SK-N-SH (cell line): ENCODE measurements at regions not wholly inside any gene's neighbourhood (a gene's known extent, or its start where the extent isn't known, plus 50 kb on each side); places are given as distances from the start of the nearest gene placed in this dataset.

Source experiments
- CTCF ChIA-PET: fragments of 300-600, 350-600 bp; formaldehyde crosslinking; extraction: SDS; loops from one replicate; lab custom pipeline; 2021; lab: Yijun Ruan, JAX
- POLR2A ChIA-PET: fragments of 350-600 bp; sonication (Branson Sonifier 250); formaldehyde crosslinking; extraction: SDS; loops from one replicate; lab custom pipeline; 2020; ENCODE audit warnings: antibody characterized with exemption, inconsistent platforms; lab: Yijun Ruan, JAX
- DNase-seq: peaks from one replicate; pipeline ENCODE4 v3.0.0; 2012
- H2AFZ ChIP-seq: fragments of 200-600 bp; sonication (generic); 2 replicates; pipeline ENCODE4 v1.8.1; 2016; ENCODE audit warnings: antibody characterized with exemption, mild to moderate bottlenecking, low read depth
- H3F3A ChIP-seq: fragments of 200-600 bp; sonication (generic); replicated peaks from 2 replicates; pipeline ENCODE3; 2016; ENCODE audit warnings: antibody characterized with exemption, mild to moderate bottlenecking; ENCODE audit not compliant: insufficient read depth
- H3K27ac ChIP-seq, 2 experiments: fragments of 200-500 bp in 1 of 2; fragments of 200-600 bp in 1 of 2; sonication (Bioruptor generic) in 1 of 2; sonication (generic), shearing (Covaris generic) in 1 of 2; 2 replicates each; pipeline versions ENCODE4 v1.5.1 to v1.6.1; 2014 to 2016; ENCODE audit warnings: low read depth in 2 of 2, inconsistent platforms in 1 of 2, low read length in 1 of 2, mild to moderate bottlenecking in 1 of 2, mixed read lengths in 1 of 2
- H3K27me3 ChIP-seq: fragments of 200-600 bp; sonication (generic), shearing (Covaris generic); 2 replicates; pipeline ENCODE4 v1.6.1; 2016; ENCODE audit warnings: mixed run types; ENCODE audit not compliant: insufficient read depth
- H3K36me3 ChIP-seq, 2 experiments: fragments of 200-500 bp in 1 of 2; fragments of 200-600 bp in 1 of 2; sonication (Bioruptor generic) in 1 of 2; sonication (generic) in 1 of 2; replicated peaks in 1 of 2; 2 replicates each; pipeline versions ENCODE3 to v1.5.1; 2014 to 2016; ENCODE audit warnings: low read length in 1 of 2, mild to moderate bottlenecking in 1 of 2; ENCODE audit not compliant: insufficient read depth in 2 of 2, control insufficient read depth in 1 of 2
- H3K4me1 ChIP-seq, 2 experiments: fragments of 200-500 bp in 1 of 2; fragments of 200-600 bp in 1 of 2; sonication (Bioruptor generic) in 1 of 2; sonication (generic), shearing (Covaris generic) in 1 of 2; 2 replicates each; pipeline versions ENCODE4 v1.5.1 to v1.6.1; 2014 to 2016; ENCODE audit warnings: low read depth in 1 of 2, low read length in 1 of 2, mixed run types in 1 of 2; ENCODE audit not compliant: insufficient read depth in 2 of 2, control insufficient read depth in 1 of 2
- H3K4me2 ChIP-seq: fragments of 200-600 bp; sonication (generic), shearing (Covaris generic); 2 replicates; pipeline ENCODE4 v1.6.1; 2017; ENCODE audit warnings: mixed run types
- H3K4me3 ChIP-seq, 2 experiments: fragments of 200-500 bp in 1 of 2; fragments of 200-600 bp in 1 of 2; sonication (Bioruptor generic) in 1 of 2; sonication (generic), shearing (Covaris generic) in 1 of 2; 2 replicates each; pipeline versions ENCODE4 v1.5.1 to v1.8.1; 2014 to 2016; ENCODE audit warnings: low read depth in 2 of 2, inconsistent platforms in 1 of 2, low read length in 1 of 2, mild to moderate bottlenecking in 1 of 2, mixed read lengths in 1 of 2, moderate library complexity in 1 of 2
- H3K79me2 ChIP-seq: fragments of 200-600 bp; sonication (generic); 2 replicates; pipeline ENCODE4 v1.8.1; 2017; ENCODE audit warnings: mild to moderate bottlenecking; ENCODE audit not compliant: insufficient read depth
- H3K9ac ChIP-seq: fragments of 200-600 bp; sonication (generic); 2 replicates; pipeline ENCODE4 v1.6.1; 2017; ENCODE audit warnings: mixed run types
- H3K9me2 ChIP-seq: fragments of 200-600 bp; sonication (generic); 2 replicates; pipeline ENCODE4 v1.6.1; 2017; ENCODE audit warnings: mixed run types
- H3K9me3 ChIP-seq: fragments of 200-600 bp; sonication (generic); 2 replicates; pipeline ENCODE4 v1.6.1; 2017; ENCODE audit warnings: mixed run types, mild to moderate bottlenecking, moderate library complexity
- H4K20me1 ChIP-seq: fragments of 200-600 bp; sonication (generic); 2 replicates; pipeline ENCODE4 v1.6.1; 2017; ENCODE audit warnings: mild to moderate bottlenecking, mixed run types; ENCODE audit not compliant: insufficient read depth
- CHD2 ChIP-seq: fragments of 150-350 bp; IDR thresholded peaks from 2 replicates; pipeline ENCODE4 v1.6.1; 2018; ENCODE audit warnings: low read length; ENCODE audit not compliant: partially characterized antibody
- CTCF ChIP-seq: fragments of 200-600 bp; sonication (generic); IDR thresholded peaks from 2 replicates; pipeline ENCODE4 v1.6.1; 2017; ENCODE audit warnings: antibody characterized with exemption, mild to moderate bottlenecking, moderate library complexity
- ELF1 ChIP-seq: IDR thresholded peaks from 2 replicates; pipeline ENCODE4 v1.4.0; 2012
- FOSL2 ChIP-seq: IDR thresholded peaks from 2 replicates; pipeline ENCODE4 v1.4.0; 2012; ENCODE audit warnings: low read depth, mild to moderate bottlenecking, moderate library complexity, borderline replicate concordance
- GABPA ChIP-seq: IDR thresholded peaks from 2 replicates; pipeline ENCODE4 v1.4.0; 2012; ENCODE audit warnings: low read depth, mild to moderate bottlenecking
- JUND ChIP-seq: IDR thresholded peaks from 2 replicates; pipeline ENCODE4 v1.4.0; 2012
- MAX ChIP-seq: IDR thresholded peaks from 2 replicates; pipeline ENCODE4 v1.4.0; 2012; ENCODE audit warnings: low read depth
- MEF2A ChIP-seq: IDR thresholded peaks from 2 replicates; pipeline ENCODE4 v1.4.0; 2012; ENCODE audit warnings: low read depth, borderline replicate concordance
- MXI1 ChIP-seq: IDR thresholded peaks from 2 replicates; pipeline ENCODE4 v1.6.1; 2012; ENCODE audit warnings: mild to moderate bottlenecking, low read depth, low read length, improper control_type of control experiment
- NFIC ChIP-seq: IDR thresholded peaks from 2 replicates; pipeline ENCODE4 v1.4.0; 2012; ENCODE audit warnings: borderline replicate concordance
- NRF1 ChIP-seq: IDR thresholded peaks from 2 replicates; pipeline ENCODE4 v1.6.1; 2012; ENCODE audit warnings: low read depth, mild to moderate bottlenecking, low read length
- POLR2AphosphoS5 ChIP-seq: IDR thresholded peaks from 2 replicates; pipeline ENCODE4 v1.6.1; 2012; ENCODE audit warnings: low read depth, low read length
- RAD21 ChIP-seq: IDR thresholded peaks from 2 replicates; pipeline ENCODE4 v1.6.1; 2012; ENCODE audit warnings: mild to moderate bottlenecking, low read length
- RCOR1 ChIP-seq: fragments of 150-350 bp; IDR thresholded peaks from 2 replicates; pipeline ENCODE4 v1.6.1; 2017; ENCODE audit warnings: antibody characterized with exemption, low read length
- SIN3A ChIP-seq: IDR thresholded peaks from 2 replicates; pipeline ENCODE4 v1.6.1; 2012; ENCODE audit warnings: low read depth, mild to moderate bottlenecking, low read length, moderate library complexity, borderline replicate concordance
- SMC3 ChIP-seq: IDR thresholded peaks from 2 replicates; pipeline ENCODE4 v1.6.1; 2012; ENCODE audit warnings: low read depth, low read length, improper control_type of control experiment
- TEAD4 ChIP-seq: IDR thresholded peaks from 2 replicates; pipeline ENCODE4 v1.4.0; 2012; ENCODE audit warnings: mild to moderate bottlenecking, borderline replicate concordance; ENCODE audit not compliant: insufficient read depth
- YY1 ChIP-seq: IDR thresholded peaks from 2 replicates; pipeline ENCODE4 v1.4.0; 2012; ENCODE audit warnings: low read depth, mild to moderate bottlenecking
- ZBTB33 ChIP-seq: IDR thresholded peaks from 2 replicates; pipeline ENCODE4 v1.4.0; 2012; ENCODE audit warnings: low read depth, borderline replicate concordance
- WGBS: methylation state at CpG from one replicate; pipeline ENCODE4 v1.1.6; 2017; ENCODE audit warnings: low lambda C conversion rate; 5-methylcytosine and 5-hydroxymethylcytosine counted together

- TF ChIP-seq MEF2A = no peak
- no peak for TF ChIP-seq SMC3
- TF ChIP-seq ZBTB33 = no peak
- no peak for TF ChIP-seq CHD2
- TF ChIP-seq ELF1 = no peak
- TF ChIP-seq JUND = no peak
- TF ChIP-seq NFIC = no peak
- no peak for TF ChIP-seq TEAD4
- no peak for TF ChIP-seq CTCF
- TF ChIP-seq MAX = no peak; the same call in 1 of the 2 replicates
- no peak for TF ChIP-seq YY1
- no peak for TF ChIP-seq MXI1
- TF ChIP-seq NRF1 = no peak
- no peak for TF ChIP-seq FOSL2
- TF ChIP-seq SIN3A = no peak
- no peak for TF ChIP-seq POLR2AphosphoS5
- no peak for TF ChIP-seq GABPA
- no peak for TF ChIP-seq RCOR1
- TF ChIP-seq RAD21 = no peak
- POLR2A ChIA-PET = interaction anchor here (0.6 to 1.3 kb wide), 3 partner anchors 10 to 192 kb away, joined by 3 read pairs; partner anchors contain the start of gene RRBP1
- H3K4me2 ChIP-seq = peak overlapping the region; percentile 58; the same call in 1 of the 2 replicates
Measured at GRCh38 chr20:17874271-17875105, 94.1 kb downstream of the SNX5 start.

More at GRCh38 chr20:17874271-17875105, 94.1 kb downstream of the SNX5 start:
- CTCF ChIA-PET = interaction anchor here (0.9 to 1.5 kb wide), 5 partner anchors 14 to 257 kb away, joined by 3 to 5 read pairs (median 3); partner anchors contain the start of gene RRBP1
- no peak overlapping the region for H3K9ac ChIP-seq
- peak overlapping the region; percentile 79; the same call in 1 of the 2 replicates for H2AFZ ChIP-seq
- no peaks in the 10 kb centered on the region for H3K9me2 ChIP-seq
- H3K36me3 ChIP-seq = no peaks in the 10 kb centered on the region
- 43% methylated on average over 7 of the region's 7 CpGs for WGBS
- peak overlapping the region in 1 of 2 experiments; percentile 36; a peak in 1 of 4 replicates for H3K27ac ChIP-seq
- no peak overlapping the region; a peak in 1 of 4 replicates for H3K4me3 ChIP-seq
- no peak for DNase-seq
- peaks cover 16 to 31% of the 10 kb centered on the region in 2 experiments for H3K4me1 ChIP-seq
- no peaks in the 10 kb centered on the region for H3K79me2 ChIP-seq
- peaks cover 2% of the 10 kb centered on the region for H3F3A ChIP-seq
- H3K9me3 ChIP-seq = no peaks in the 10 kb centered on the region
- peaks cover 11% of the 10 kb centered on the region; the same call in 1 of the 2 replicates for H3K27me3 ChIP-seq
- H4K20me1 ChIP-seq = no peaks in the 10 kb centered on the region
